NCI-H524 treated with DMSO at 0.1 percent for 48 hours (cell line): ENCODE measurements at regions not wholly inside any gene's neighbourhood (a gene's known extent, or its start where the extent isn't known, plus 50 kb on each side); places are given as distances from the start of the nearest gene placed in this dataset.

Source experiments
- DNase-seq: peaks from one replicate; lab custom pipeline; 2025; lab: John Stamatoyannopoulos, UW

GRCh38 chr2:219897456-219897855 is 270.0 kb downstream of the SLC4A3 start:
- no peak for DNase-seq

GRCh38 chr2:219901155-219901554 is 273.7 kb downstream of the SLC4A3 start:
- DNase-seq = no peak

- DNase-seq = no peak
Measured at GRCh38 chr2:219902891-219903552, 275.6 kb downstream of the SLC4A3 start.

GRCh38 chr2:219905640-219906039 is 278.2 kb downstream of the SLC4A3 start:
- DNase-seq = no peak

GRCh38 chr2:219906114-219907010 is 278.9 kb downstream of the SLC4A3 start:
- DNase-seq = no peak

GRCh38 chr2:219907011-219907365 is 279.6 kb downstream of the SLC4A3 start:
- DNase-seq = no peak

- DNase-seq = no peak
Measured at GRCh38 chr2:219908538-219908937, 281.1 kb downstream of the SLC4A3 start.

- DNase-seq = no peak
Measured at GRCh38 chr2:219911541-219911940, 284.1 kb downstream of the SLC4A3 start.

- no peak for DNase-seq
Measured at GRCh38 chr2:219912491-219912921, 285.1 kb downstream of the SLC4A3 start.

- no peak for DNase-seq
Measured at GRCh38 chr2:219914577-219914976, 287.1 kb downstream of the SLC4A3 start.

- no peak for DNase-seq
Measured at GRCh38 chr2:219916281-219916680, 288.9 kb downstream of the SLC4A3 start.

GRCh38 chr2:219916726-219917440 is 289.5 kb downstream of the SLC4A3 start:
- no peak for DNase-seq

GRCh38 chr2:219918254-219918653 is 290.8 kb downstream of the SLC4A3 start:
- no peak for DNase-seq

- DNase-seq = no peak
Measured at GRCh38 chr2:219918944-219919343, 291.5 kb downstream of the SLC4A3 start.

- DNase-seq = no peak
Measured at GRCh38 chr2:219919506-219919905, 292.1 kb downstream of the SLC4A3 start.

GRCh38 chr2:219929835-219930234 is 302.4 kb downstream of the SLC4A3 start:
- no peak for DNase-seq

GRCh38 chr2:219939647-219940046 is 312.2 kb downstream of the SLC4A3 start:
- no peak for DNase-seq

GRCh38 chr2:219944866-219945265 is 317.4 kb downstream of the SLC4A3 start:
- no peak for DNase-seq

- no peak for DNase-seq
Measured at GRCh38 chr2:219946021-219946420, 318.6 kb downstream of the SLC4A3 start.

- no peak for DNase-seq
Measured at GRCh38 chr2:219946529-219946928, 319.1 kb downstream of the SLC4A3 start.

- DNase-seq = no peak
Measured at GRCh38 chr2:219947575-219947974, 320.1 kb downstream of the SLC4A3 start.

GRCh38 chr2:219949053-219949452 is 321.6 kb downstream of the SLC4A3 start:
- no peak for DNase-seq

- DNase-seq = no peak
Measured at GRCh38 chr2:219951099-219951498, 323.7 kb downstream of the SLC4A3 start.
